KMS-11 (cell line): ENCODE measurements at regions not wholly inside any gene's neighbourhood (a gene's known extent, or its start where the extent isn't known, plus 50 kb on each side); places are given as distances from the start of the nearest gene placed in this dataset.
"Not testable (repeated sequence)": the region's sequence is repeated elsewhere in the genome, so short reads cannot be mapped to it uniquely, and the experiment has no call there.

Experiments
- H2AFZ ChIP-seq: fragments of 200-600 bp; sonication (generic); 2 replicates; pipeline ENCODE4 v1.6.1; 2016; ENCODE audit warnings: antibody characterized with exemption, mixed run types, low read depth
- H3K27ac ChIP-seq: fragments of 200-600 bp; sonication (generic); 2 replicates; pipeline ENCODE4 v1.6.1; 2016; ENCODE audit warnings: mild to moderate bottlenecking, mixed run types
- H3K27me3 ChIP-seq: fragments of 200-600 bp; sonication (generic); 2 replicates; pipeline ENCODE4 v1.6.1; 2017; ENCODE audit warnings: mild to moderate bottlenecking, low read depth, mixed run types, moderate library complexity; ENCODE audit not compliant: insufficient read depth
- H3K36me3 ChIP-seq: fragments of 200-600 bp; sonication (generic); 2 replicates; pipeline ENCODE4 v1.6.1; 2017; ENCODE audit warnings: mild to moderate bottlenecking, mixed run types; ENCODE audit not compliant: insufficient read depth
- H3K4me1 ChIP-seq: fragments of 200-600 bp; sonication (generic); 2 replicates; pipeline ENCODE4 v1.6.1; 2016; ENCODE audit warnings: mild to moderate bottlenecking, low read depth, mixed run types; ENCODE audit not compliant: poor library complexity, severe bottlenecking
- H3K4me2 ChIP-seq: fragments of 200-600 bp; sonication (generic); 2 replicates; pipeline ENCODE4 v1.7.0; 2016; ENCODE audit warnings: mild to moderate bottlenecking, mixed run types
- H3K4me3 ChIP-seq: fragments of 200-600 bp; sonication (generic); IDR thresholded peaks from 2 replicates; pipeline ENCODE4 v1.6.1; 2017; ENCODE audit warnings: low read depth, low read length, mixed read lengths; ENCODE audit not compliant: insufficient read depth
- H3K79me2 ChIP-seq: fragments of 200-600 bp; sonication (generic); 2 replicates; pipeline ENCODE4 v1.6.1; 2016; ENCODE audit warnings: low read depth, mixed run types; ENCODE audit not compliant: insufficient read depth
- H3K9ac ChIP-seq: fragments of 200-600 bp; sonication (generic); 2 replicates; pipeline ENCODE4 v1.6.1; 2016; ENCODE audit warnings: mild to moderate bottlenecking, mixed run types
- H4K20me1 ChIP-seq: fragments of 200-600 bp; sonication (generic); 2 replicates; pipeline ENCODE4 v1.6.1; 2016; ENCODE audit warnings: mild to moderate bottlenecking, mixed run types; ENCODE audit not compliant: insufficient read depth
- CTCF ChIP-seq: fragments of 200-600 bp; sonication (generic); conservative IDR thresholded peaks from 2 replicates; pipeline ENCODE4 v1.6.1; 2017; ENCODE audit warnings: low read depth, mild to moderate bottlenecking, antibody characterized with exemption, low read length, moderate library complexity, mixed read lengths

GRCh38 chr2:172269507-172270244, 157.7 kb upstream of the ITGA6 start:
- H3K36me3 ChIP-seq, H3K9ac ChIP-seq, H3K27ac ChIP-seq, H3K4me1 ChIP-seq, H3K4me3 ChIP-seq, H3K27me3 ChIP-seq, H3K4me2 ChIP-seq, H2AFZ ChIP-seq, H4K20me1 ChIP-seq, H3K79me2 ChIP-seq: not testable (repeated sequence)

GRCh38 chr2:172270278-172271079, 156.9 kb upstream of the ITGA6 start:
- Histone ChIP-seq H3K36me3 (no peaks in the 10 kb centered on the region), H3K4me1 (no peaks in the 10 kb centered on the region), H3K27ac (no peak overlapping the region), H3K79me2 (no peaks in the 10 kb centered on the region), H3K4me3 (no peak overlapping the region), H3K4me2 (no peak overlapping the region), H3K27me3 (no peaks in the 10 kb centered on the region), H2AFZ (no peak overlapping the region), H3K9ac (no peak overlapping the region), H4K20me1 (no peaks in the 10 kb centered on the region)
- TF ChIP-seq CTCF, result no peak

- Histone ChIP-seq H3K4me2 (no peak overlapping the region), H3K36me3 (no peaks in the 10 kb centered on the region)
- no peak for TF ChIP-seq CTCF
Observed at GRCh38 chr2:172273910-172274571, 153.3 kb upstream of the ITGA6 start.

GRCh38 chr2:172275239-172275638, 152.1 kb upstream of the ITGA6 start:
- TF ChIP-seq CTCF, result no peak
- Histone ChIP-seq H3K36me3 (no peaks in the 10 kb centered on the region), H3K27me3 (no peaks in the 10 kb centered on the region), H4K20me1 (no peaks in the 10 kb centered on the region), H3K9ac (no peak overlapping the region), H2AFZ (no peak overlapping the region), H3K27ac (no peak overlapping the region), H3K79me2 (no peaks in the 10 kb centered on the region), H3K4me3 (no peak overlapping the region), H3K4me2 (no peak overlapping the region), H3K4me1 (no peaks in the 10 kb centered on the region)

More at GRCh38 chr2:172273910-172274571, 153.3 kb upstream of the ITGA6 start:
- Histone ChIP-seq H3K4me1 (no peaks in the 10 kb centered on the region), H3K27me3 (no peaks in the 10 kb centered on the region), H3K79me2 (no peaks in the 10 kb centered on the region), H3K4me3 (no peak overlapping the region), H2AFZ (no peak overlapping the region), H4K20me1 (no peaks in the 10 kb centered on the region), H3K27ac (no peak overlapping the region), H3K9ac (no peak overlapping the region)
